ENCODE measurements at regions not wholly inside any gene's neighbourhood (a gene's known extent, or its start where the extent isn't known, plus 50 kb on each side); places are given as distances from the start of the nearest gene placed in this dataset. TPM values are rescaled to one million over a fixed set of nuclear protein-coding genes. Genes with fewer than 3 reads are reported as not detected.

- DNase-seq (ENCODE audit: low read depth in 2 of 3, low spot score in 2 of 3), result no peak
Observed at GRCh38 chr6:159358562-159358961, 189.4 kb downstream of the FNDC1 start.

GRCh38 chr6:159357211-159357915 is 188.2 kb downstream of the FNDC1 start:
- DNase-seq (ENCODE audit: low read depth in 2 of 3, low spot score in 2 of 3), result no peak

GRCh38 chr6:159353193-159353592 is 184.0 kb downstream of the FNDC1 start:
- DNase-seq (ENCODE audit: low read depth in 2 of 3, low spot score in 2 of 3), result no peak

GRCh38 chr6:159351707-159352106 is 182.5 kb downstream of the FNDC1 start:
- DNase-seq (ENCODE audit: low read depth in 2 of 3, low spot score in 2 of 3), result no peak

- no peak for DNase-seq (ENCODE audit: low read depth in 2 of 3, low spot score in 2 of 3)
Observed at GRCh38 chr6:159349915-159350314, 180.7 kb downstream of the FNDC1 start.

- DNase-seq (ENCODE audit: low read depth in 2 of 3, low spot score in 2 of 3), result no peak
Observed at GRCh38 chr6:159343709-159344108, 174.5 kb downstream of the FNDC1 start.

GRCh38 chr6:159342146-159342545 is 172.9 kb downstream of the FNDC1 start:
- DNase-seq (ENCODE audit: low read depth in 2 of 3, low spot score in 2 of 3), result no peak

GRCh38 chr6:159334068-159334467 is 164.9 kb downstream of the FNDC1 start:
- DNase-seq (ENCODE audit: low read depth in 2 of 3, low spot score in 2 of 3), result no peak

- DNase-seq (ENCODE audit: low read depth in 2 of 3, low spot score in 2 of 3), result no peak
Observed at GRCh38 chr6:159331451-159331850, 162.3 kb downstream of the FNDC1 start.

- no peak for DNase-seq (ENCODE audit: low read depth in 2 of 3, low spot score in 2 of 3)
Observed at GRCh38 chr6:159329081-159329480, 159.9 kb downstream of the FNDC1 start.

- DNase-seq (ENCODE audit: low read depth in 2 of 3, low spot score in 2 of 3), result no peak
Observed at GRCh38 chr6:159328052-159328451, 158.9 kb downstream of the FNDC1 start.

- DNase-seq (ENCODE audit: low read depth in 2 of 3, low spot score in 2 of 3), result no peak
Observed at GRCh38 chr6:159325476-159325875, 156.3 kb downstream of the FNDC1 start.

GRCh38 chr6:159324596-159324995 is 155.4 kb downstream of the FNDC1 start:
- DNase-seq (ENCODE audit: low read depth in 2 of 3, low spot score in 2 of 3), result no peak

Small RNA genes in the stretch of these regions (small RNA-seq; reads per million reads assigned to genes)
- not detected for gene AL078604.3
